ENCODE measurements at regions not wholly inside any gene's neighbourhood (a gene's known extent, or its start where the extent isn't known, plus 50 kb on each side); places are given as distances from the start of the nearest gene placed in this dataset.

DNA sequence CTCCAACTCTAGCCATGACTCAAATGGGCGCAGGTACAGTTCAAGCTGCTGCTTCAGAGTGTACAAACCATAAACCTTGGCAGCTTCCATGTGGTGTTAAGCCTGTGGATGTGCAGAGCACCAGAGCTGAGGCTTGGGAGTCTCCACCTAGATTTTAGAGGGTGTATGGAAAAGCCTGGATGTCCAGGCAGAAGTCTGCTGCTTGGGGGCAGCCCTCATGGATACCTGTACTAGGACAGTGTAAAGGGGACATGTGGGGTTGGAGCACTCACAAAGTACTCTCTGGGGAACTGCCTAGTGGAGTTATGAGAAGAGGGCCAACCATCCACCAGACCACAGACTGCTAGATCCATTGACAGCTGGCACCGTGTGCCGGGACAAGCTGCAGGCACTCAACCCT is 273.5 kb upstream of the ST8SIA4 start:
- TF ChIP-seq POLR2A (IDR thresholded peaks at IDR 0.05; ENCODE audit: low read depth, low read length): no peak
- no peak for TF ChIP-seq POLR2AphosphoS5 (IDR thresholded peaks at IDR 0.05; ENCODE audit: low read depth, low read length)
- no peak for TF ChIP-seq TAF1 (IDR thresholded peaks at IDR 0.05; ENCODE audit: low read depth, low read length)
- TF ChIP-seq SPI1 (IDR thresholded peaks at IDR 0.05; ENCODE audit: low read depth, low read length): no peak
